H9 (cell line): ENCODE measurements at regions not wholly inside any gene's neighbourhood (a gene's known extent, or its start where the extent isn't known, plus 50 kb on each side); places are given as distances from the start of the nearest gene placed in this dataset.

ENCODE experiments used
- DNase-seq: peaks from one replicate; pipeline ENCODE4 v3.0.0-alpha.2; 2017
- H2AFZ ChIP-seq: one replicate; pipeline ENCODE4 v1.6.1; 2013; ENCODE audit warnings: mild to moderate bottlenecking, low read length, control low read depth, moderate library complexity
- H2AK5ac ChIP-seq: 2 replicates; pipeline ENCODE4 v1.6.1; 2013; ENCODE audit warnings: low read length, control low read depth, mixed read lengths; ENCODE audit not compliant: insufficient read length
- H2BK120ac ChIP-seq: one replicate; pipeline ENCODE4 v1.6.1; 2013; ENCODE audit warnings: low read depth, mild to moderate bottlenecking, low read length, control low read depth, inconsistent platforms; ENCODE audit not compliant: poor library complexity, severe bottlenecking
- H2BK12ac ChIP-seq: 2 replicates; pipeline ENCODE4 v1.6.1; 2013; ENCODE audit warnings: low read length, control low read depth, mixed read lengths, low read depth; ENCODE audit not compliant: insufficient read length
- H2BK15ac ChIP-seq: 2 replicates; pipeline ENCODE4 v1.6.1; 2013; ENCODE audit warnings: low read depth, low read length, control low read depth
- H2BK20ac ChIP-seq: one replicate; pipeline ENCODE4 v1.6.1; 2013; ENCODE audit warnings: low read depth, mild to moderate bottlenecking, low read length, control low read depth, inconsistent platforms; ENCODE audit not compliant: poor library complexity, severe bottlenecking
- H2BK5ac ChIP-seq: 2 replicates; pipeline ENCODE4 v1.6.1; 2013; ENCODE audit warnings: low read length, control low read depth, mixed read lengths; ENCODE audit not compliant: insufficient read length
- H3K14ac ChIP-seq: 2 replicates; pipeline ENCODE4 v1.6.1; 2013; ENCODE audit warnings: low read length, control low read depth; ENCODE audit not compliant: insufficient read depth
- H3K18ac ChIP-seq: 2 replicates; pipeline ENCODE4 v1.6.1; 2013; ENCODE audit warnings: low read depth, mild to moderate bottlenecking, mixed read lengths, low read length, control low read depth; ENCODE audit not compliant: insufficient read length
- H3K23ac ChIP-seq: 2 replicates; pipeline ENCODE4 v1.6.1; 2013; ENCODE audit warnings: low read length, control low read depth, mixed read lengths, low read depth; ENCODE audit not compliant: insufficient read length
- H3K23me2 ChIP-seq: 2 replicates; pipeline ENCODE4 v1.6.1; 2013; ENCODE audit warnings: low read depth, mild to moderate bottlenecking, mixed read lengths, low read length, control low read depth; ENCODE audit not compliant: insufficient read length, poor library complexity, severe bottlenecking
- H3K27ac ChIP-seq: 2 replicates; pipeline ENCODE4 v1.5.1; 2013; ENCODE audit warnings: low read length, control low read depth, mixed read lengths, low read depth; ENCODE audit not compliant: insufficient read length
- H3K27me3 ChIP-seq: 2 replicates; pipeline ENCODE4 v1.6.1; 2013; ENCODE audit warnings: low read length, control low read depth, inconsistent platforms; ENCODE audit not compliant: insufficient read depth
- H3K4ac ChIP-seq: 2 replicates; pipeline ENCODE4 v1.6.1; 2013; ENCODE audit warnings: low read depth, mild to moderate bottlenecking, control low read depth, inconsistent platforms, low read length, moderate library complexity
- H3K4me1 ChIP-seq: 2 replicates; pipeline ENCODE4 v1.6.1; 2013; ENCODE audit warnings: low read length, control low read depth, inconsistent platforms; ENCODE audit not compliant: insufficient read depth
- H3K4me2 ChIP-seq: 2 replicates; pipeline ENCODE4 v1.6.1; 2013; ENCODE audit warnings: low read length, control low read depth, mixed read lengths; ENCODE audit not compliant: insufficient read length, insufficient read depth
- H3K56ac ChIP-seq: 2 replicates; pipeline ENCODE4 v1.6.1; 2013; ENCODE audit warnings: low read depth, mild to moderate bottlenecking, mixed read lengths, low read length, control low read depth; ENCODE audit not compliant: insufficient read length
- H3K79me1 ChIP-seq: 2 replicates; pipeline ENCODE4 v1.6.1; 2013; ENCODE audit warnings: low read depth, mild to moderate bottlenecking, moderate library complexity, low read length, control low read depth, inconsistent platforms; ENCODE audit not compliant: insufficient read depth, poor library complexity, severe bottlenecking
- H3K79me2 ChIP-seq: 2 replicates; pipeline ENCODE4 v1.6.1; 2013; ENCODE audit warnings: low read length, control low read depth, inconsistent platforms; ENCODE audit not compliant: insufficient read depth
- H3K9ac ChIP-seq: 2 replicates; pipeline ENCODE4 v1.6.1; 2013; ENCODE audit warnings: low read length, control low read depth, mixed read lengths; ENCODE audit not compliant: insufficient read length; ENCODE audit errors: extremely low read depth
- H3K9me3 ChIP-seq: one replicate; pipeline ENCODE4 v1.6.1; 2013; ENCODE audit warnings: low read depth, low read length, inconsistent platforms; ENCODE audit not compliant: control insufficient read depth
- H3T11ph ChIP-seq: one replicate; pipeline ENCODE4 v1.6.1; 2013; ENCODE audit warnings: mild to moderate bottlenecking, low read length, control low read depth, inconsistent platforms
- H4K20me1 ChIP-seq: one replicate; pipeline ENCODE4 v1.6.1; 2013; ENCODE audit not compliant: control insufficient read depth, insufficient read length, insufficient read depth
- H4K5ac ChIP-seq: 2 replicates; pipeline ENCODE4 v1.6.1; 2013; ENCODE audit warnings: low read depth, mild to moderate bottlenecking, mixed read lengths, low read length, control low read depth; ENCODE audit not compliant: insufficient read length
- H4K8ac ChIP-seq: replicated peaks from 2 replicates; pipeline ENCODE4 v1.6.1; 2013; ENCODE audit warnings: low read length, control low read depth, mixed read lengths, low read depth; ENCODE audit not compliant: insufficient read length
- H4K91ac ChIP-seq: 2 replicates; pipeline ENCODE4 v1.6.1; 2013; ENCODE audit warnings: low read depth, mild to moderate bottlenecking, moderate library complexity, mixed read lengths, low read length, control low read depth; ENCODE audit not compliant: insufficient read length
- H3K27ac Mint-ChIP-seq, 3 experiments: 2 replicates in 2 of 3; 3 replicates in 1 of 3; pipeline ENCODE4 v1.8.0; 2020 to 2021; ENCODE audit warnings: mixed read lengths in 3 of 3, mild to moderate bottlenecking in 1 of 3, moderate library complexity in 1 of 3
- H3K27me3 Mint-ChIP-seq: 2 replicates; pipeline ENCODE4 v1.8.0; 2021; ENCODE audit warnings: low read depth, mild to moderate bottlenecking, moderate library complexity, mixed read lengths
- H3K36me3 Mint-ChIP-seq, 3 experiments: 2 replicates in 2 of 3; 3 replicates in 1 of 3; pipeline ENCODE4 v1.8.0; 2020 to 2021; ENCODE audit warnings: low read depth in 3 of 3, mixed read lengths in 3 of 3; ENCODE audit not compliant: insufficient read depth in 1 of 3
- H3K4me1 Mint-ChIP-seq, 2 experiments: 2 replicates each; pipeline ENCODE4 v1.8.0; 2020; ENCODE audit warnings: mixed read lengths in 2 of 2
- H3K4me3 Mint-ChIP-seq, 2 experiments: 2 replicates in 1 of 2; 3 replicates in 1 of 2; pipeline ENCODE4 v1.8.0; 2020 to 2021; ENCODE audit warnings: mild to moderate bottlenecking in 2 of 2, mixed read lengths in 2 of 2, moderate library complexity in 1 of 2
- H3K9me3 Mint-ChIP-seq, 2 experiments: 2 replicates in 1 of 2; 3 replicates in 1 of 2; pipeline ENCODE4 v1.8.0; 2020; ENCODE audit warnings: mild to moderate bottlenecking in 2 of 2, mixed read lengths in 2 of 2, moderate library complexity in 1 of 2
- WGBS: extraction: QIAGEN DNeasy Blood & Tissue Kit; methylation state at CpG from one replicate; pipeline ENCODE4 v1.1.7; 2013; ENCODE audit warnings: missing lambda C conversion rate, low lambda C conversion rate, mixed read lengths; ENCODE audit not compliant: insufficient read length; ENCODE audit errors: extremely low coverage; 5-methylcytosine and 5-hydroxymethylcytosine counted together
- TF ChIP-seq, protein P1 (sequence below): fragments of 200-600 bp; sonication (generic); conservative IDR thresholded peaks from 3 replicates; pipeline ENCODE4 v1.8.0; 2021; ENCODE audit warnings: antibody characterized with exemption, mild to moderate bottlenecking

- H3K14ac ChIP-seq = no peak overlapping the region
- no peaks in the 10 kb centered on the region for H3K23me2 ChIP-seq
- H3K4me3 Mint-ChIP-seq = no peak overlapping the region
- H3K4me1 ChIP-seq = no peaks in the 10 kb centered on the region
- no peak overlapping the region for H3K18ac ChIP-seq
- H3K79me2 ChIP-seq = no peaks in the 10 kb centered on the region
- no peaks in the 10 kb centered on the region for H3K36me3 Mint-ChIP-seq
- H3K4me1 Mint-ChIP-seq = no peaks in the 10 kb centered on the region
- no peak overlapping the region for H3K56ac ChIP-seq
- no CpG with 5 or more reads among the region's 19 CpGs for WGBS
- H2BK5ac ChIP-seq = no peak overlapping the region
- H2BK12ac ChIP-seq = no peak overlapping the region
- H3T11ph ChIP-seq = no peak overlapping the region
- no peak overlapping the region for H2BK120ac ChIP-seq
- H3K27ac Mint-ChIP-seq = no peak overlapping the region; a peak in 1 of 7 replicates
- H3K4ac ChIP-seq = no peak overlapping the region
- no peaks in the 10 kb centered on the region for H4K20me1 ChIP-seq
- TF ChIP-seq, protein P1, sequence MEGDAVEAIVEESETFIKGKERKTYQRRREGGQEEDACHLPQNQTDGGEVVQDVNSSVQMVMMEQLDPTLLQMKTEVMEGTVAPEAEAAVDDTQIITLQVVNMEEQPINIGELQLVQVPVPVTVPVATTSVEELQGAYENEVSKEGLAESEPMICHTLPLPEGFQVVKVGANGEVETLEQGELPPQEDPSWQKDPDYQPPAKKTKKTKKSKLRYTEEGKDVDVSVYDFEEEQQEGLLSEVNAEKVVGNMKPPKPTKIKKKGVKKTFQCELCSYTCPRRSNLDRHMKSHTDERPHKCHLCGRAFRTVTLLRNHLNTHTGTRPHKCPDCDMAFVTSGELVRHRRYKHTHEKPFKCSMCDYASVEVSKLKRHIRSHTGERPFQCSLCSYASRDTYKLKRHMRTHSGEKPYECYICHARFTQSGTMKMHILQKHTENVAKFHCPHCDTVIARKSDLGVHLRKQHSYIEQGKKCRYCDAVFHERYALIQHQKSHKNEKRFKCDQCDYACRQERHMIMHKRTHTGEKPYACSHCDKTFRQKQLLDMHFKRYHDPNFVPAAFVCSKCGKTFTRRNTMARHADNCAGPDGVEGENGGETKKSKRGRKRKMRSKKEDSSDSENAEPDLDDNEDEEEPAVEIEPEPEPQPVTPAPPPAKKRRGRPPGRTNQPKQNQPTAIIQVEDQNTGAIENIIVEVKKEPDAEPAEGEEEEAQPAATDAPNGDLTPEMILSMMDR = no peak
- H3K4me2 ChIP-seq = no peak overlapping the region
- no peak overlapping the region for H3K9ac ChIP-seq
- H3K27me3 ChIP-seq = no peaks in the 10 kb centered on the region
- no peak overlapping the region for H2AFZ ChIP-seq
- no peak overlapping the region for H3K27ac ChIP-seq
- peaks cover 0 to 2% of the 10 kb centered on the region in 2 experiments; a peak in 1 of 5 replicates for H3K9me3 Mint-ChIP-seq
- no peak overlapping the region for H2BK15ac ChIP-seq
- no peak overlapping the region for H4K8ac ChIP-seq
- no peaks in the 10 kb centered on the region for H3K27me3 Mint-ChIP-seq
- no peak for DNase-seq
- no peak overlapping the region for H2AK5ac ChIP-seq
- H3K9me3 ChIP-seq = no peaks in the 10 kb centered on the region
- no peak overlapping the region for H4K5ac ChIP-seq
- no peak overlapping the region for H4K91ac ChIP-seq
- no peak overlapping the region for H2BK20ac ChIP-seq
- no peaks in the 10 kb centered on the region for H3K79me1 ChIP-seq
- H3K23ac ChIP-seq = no peak overlapping the region
These were observed 62.8 kb upstream of the LAPTM4A start for GRCh38 chr2:20113986-20114938.
